ENCODE measurements at regions not wholly inside any gene's neighbourhood (a gene's known extent, or its start where the extent isn't known, plus 50 kb on each side); places are given as distances from the start of the nearest gene placed in this dataset.

DNA sequence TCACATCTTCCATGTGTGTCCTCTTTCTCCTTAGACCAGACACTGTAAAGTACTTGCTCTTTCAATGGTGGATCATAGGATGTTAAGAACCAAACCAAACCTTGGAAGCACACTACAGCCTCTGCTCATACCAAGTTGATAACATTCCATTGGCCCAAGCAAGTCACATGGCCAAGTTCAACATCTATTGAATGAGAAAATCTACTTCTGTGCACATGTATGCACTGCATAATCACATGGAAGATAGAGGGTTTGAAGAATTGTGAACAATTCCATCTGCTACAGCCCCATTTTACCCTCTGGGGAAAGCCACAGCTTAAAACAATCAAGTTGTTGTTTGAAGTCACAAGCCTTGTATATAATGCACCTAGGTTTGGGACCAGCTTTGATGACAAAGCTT is 68.2 kb downstream of the MFAP3 start:
- Histone ChIP-seq H3K4me3 (ENCODE audit: low read depth, low read length) (no peak overlapping the region), H3K4me1 (ENCODE audit: control insufficient read depth, insufficient read depth, low read length) (no peaks in the 10 kb centered on the region), H3K36me3 (ENCODE audit: control insufficient read depth in 2 of 2, insufficient read depth in 1 of 2, low read length in 2 of 2) (no peaks in the 10 kb centered on the region), H3K9me3 (ENCODE audit: control insufficient read depth, insufficient read depth, low read depth, low read length) (no peaks in the 10 kb centered on the region), H3K27ac (ENCODE audit: extremely low read depth, low read depth, low read length) (no peak overlapping the region)
- ChIA-PET CTCF (no interaction called here), POLR2A (no interaction called here)
- TF ChIP-seq ZNF529 (tag by site-specific recombination; IDR thresholded peaks at IDR 0.05; ENCODE audit: insufficient replicate concordance), result no peak
- TF ChIP-seq KLF10 (tag by site-specific recombination; IDR thresholded peaks at IDR 0.05), result no peak
- no peak for TF ChIP-seq ZNF610 (tag by site-specific recombination; IDR thresholded peaks at IDR 0.05; ENCODE audit: borderline replicate concordance)
- TF ChIP-seq ZNF341 (tag by site-specific recombination; IDR thresholded peaks at IDR 0.05; ENCODE audit: low read depth), result no peak
- no peak for TF ChIP-seq ZFP69B (tag by site-specific recombination; IDR thresholded peaks at IDR 0.05)

DNA sequence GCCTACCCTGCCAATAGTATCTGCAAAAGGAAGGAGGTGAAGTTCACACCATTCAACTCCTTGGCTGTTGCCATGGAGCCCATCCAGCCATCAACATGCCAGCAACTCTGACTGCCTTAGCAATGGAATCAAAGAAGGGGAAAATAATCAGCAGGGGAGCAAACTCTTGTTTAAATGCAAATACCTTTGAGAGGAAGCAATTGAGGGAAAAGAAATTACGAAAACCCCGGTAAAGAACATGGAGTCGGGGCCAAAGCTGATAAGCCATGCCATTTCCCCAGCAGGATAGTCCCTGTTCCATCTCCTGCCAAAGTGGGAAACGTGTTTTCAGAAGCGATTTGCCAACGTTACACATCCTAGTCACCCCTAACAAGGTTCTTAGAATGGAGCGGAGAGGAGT is 69.0 kb downstream of the MFAP3 start:
- TF ChIP-seq ZFHX2 (tag by site-specific recombination; conservative IDR thresholded peaks at IDR 0.05) (no peak), ZFP69B (tag by site-specific recombination; IDR thresholded peaks at IDR 0.05) (no peak), ZNF132 (tag by site-specific recombination; IDR thresholded peaks at IDR 0.05; ENCODE audit: borderline replicate concordance) (no peak), IKZF3 (tag by site-specific recombination; IDR thresholded peaks at IDR 0.05) (no peak), KLF1 (tag by site-specific recombination; IDR thresholded peaks at IDR 0.05) (no peak), SP3 (tag by site-specific recombination; IDR thresholded peaks at IDR 0.05) (no peak)
- TF ChIP-seq, protein P1, sequence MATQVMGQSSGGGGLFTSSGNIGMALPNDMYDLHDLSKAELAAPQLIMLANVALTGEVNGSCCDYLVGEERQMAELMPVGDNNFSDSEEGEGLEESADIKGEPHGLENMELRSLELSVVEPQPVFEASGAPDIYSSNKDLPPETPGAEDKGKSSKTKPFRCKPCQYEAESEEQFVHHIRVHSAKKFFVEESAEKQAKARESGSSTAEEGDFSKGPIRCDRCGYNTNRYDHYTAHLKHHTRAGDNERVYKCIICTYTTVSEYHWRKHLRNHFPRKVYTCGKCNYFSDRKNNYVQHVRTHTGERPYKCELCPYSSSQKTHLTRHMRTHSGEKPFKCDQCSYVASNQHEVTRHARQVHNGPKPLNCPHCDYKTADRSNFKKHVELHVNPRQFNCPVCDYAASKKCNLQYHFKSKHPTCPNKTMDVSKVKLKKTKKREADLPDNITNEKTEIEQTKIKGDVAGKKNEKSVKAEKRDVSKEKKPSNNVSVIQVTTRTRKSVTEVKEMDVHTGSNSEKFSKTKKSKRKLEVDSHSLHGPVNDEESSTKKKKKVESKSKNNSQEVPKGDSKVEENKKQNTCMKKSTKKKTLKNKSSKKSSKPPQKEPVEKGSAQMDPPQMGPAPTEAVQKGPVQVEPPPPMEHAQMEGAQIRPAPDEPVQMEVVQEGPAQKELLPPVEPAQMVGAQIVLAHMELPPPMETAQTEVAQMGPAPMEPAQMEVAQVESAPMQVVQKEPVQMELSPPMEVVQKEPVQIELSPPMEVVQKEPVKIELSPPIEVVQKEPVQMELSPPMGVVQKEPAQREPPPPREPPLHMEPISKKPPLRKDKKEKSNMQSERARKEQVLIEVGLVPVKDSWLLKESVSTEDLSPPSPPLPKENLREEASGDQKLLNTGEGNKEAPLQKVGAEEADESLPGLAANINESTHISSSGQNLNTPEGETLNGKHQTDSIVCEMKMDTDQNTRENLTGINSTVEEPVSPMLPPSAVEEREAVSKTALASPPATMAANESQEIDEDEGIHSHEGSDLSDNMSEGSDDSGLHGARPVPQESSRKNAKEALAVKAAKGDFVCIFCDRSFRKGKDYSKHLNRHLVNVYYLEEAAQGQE (tag by site-specific recombination; IDR thresholded peaks at IDR 0.05), result no peak
- TF ChIP-seq, protein P2, sequence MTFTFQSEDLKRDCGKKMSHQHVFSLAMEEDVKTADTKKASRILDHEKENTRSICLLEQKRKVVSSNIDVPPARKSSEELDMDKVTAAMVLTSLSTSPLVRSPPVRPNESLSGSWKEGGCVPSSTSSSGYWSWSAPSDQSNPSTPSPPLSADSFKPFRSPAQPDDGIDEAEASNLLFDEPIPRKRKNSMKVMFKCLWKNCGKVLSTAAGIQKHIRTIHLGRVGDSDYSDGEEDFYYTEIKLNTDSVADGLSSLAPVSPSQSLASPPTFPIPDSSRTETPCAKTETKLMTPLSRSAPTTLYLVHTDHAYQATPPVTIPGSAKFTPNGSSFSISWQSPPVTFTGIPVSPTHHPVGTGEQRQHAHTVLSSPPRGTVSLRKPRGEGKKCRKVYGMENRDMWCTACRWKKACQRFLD (tag by site-specific recombination; IDR thresholded peaks at IDR 0.05), result no peak
- TF ChIP-seq, protein P3, sequence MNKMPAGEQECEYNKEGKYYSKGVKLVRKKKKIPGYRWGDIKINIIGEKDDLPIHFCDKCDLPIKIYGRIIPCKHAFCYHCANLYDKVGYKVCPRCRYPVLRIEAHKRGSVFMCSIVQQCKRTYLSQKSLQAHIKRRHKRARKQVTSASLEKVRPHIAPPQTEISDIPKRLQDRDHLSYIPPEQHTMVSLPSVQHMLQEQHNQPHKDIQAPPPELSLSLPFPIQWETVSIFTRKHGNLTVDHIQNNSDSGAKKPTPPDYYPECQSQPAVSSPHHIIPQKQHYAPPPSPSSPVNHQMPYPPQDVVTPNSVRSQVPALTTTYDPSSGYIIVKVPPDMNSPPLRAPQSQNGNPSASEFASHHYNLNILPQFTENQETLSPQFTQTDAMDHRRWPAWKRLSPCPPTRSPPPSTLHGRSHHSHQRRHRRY (tag by site-specific recombination; IDR thresholded peaks at IDR 0.05), result no peak
- CTCF ChIA-PET, result interaction anchor here (0.5 kb wide), 1 partner anchor 1622 kb away, joined by 4 read pairs; no protein-coding TSS in a partner anchor

DNA sequence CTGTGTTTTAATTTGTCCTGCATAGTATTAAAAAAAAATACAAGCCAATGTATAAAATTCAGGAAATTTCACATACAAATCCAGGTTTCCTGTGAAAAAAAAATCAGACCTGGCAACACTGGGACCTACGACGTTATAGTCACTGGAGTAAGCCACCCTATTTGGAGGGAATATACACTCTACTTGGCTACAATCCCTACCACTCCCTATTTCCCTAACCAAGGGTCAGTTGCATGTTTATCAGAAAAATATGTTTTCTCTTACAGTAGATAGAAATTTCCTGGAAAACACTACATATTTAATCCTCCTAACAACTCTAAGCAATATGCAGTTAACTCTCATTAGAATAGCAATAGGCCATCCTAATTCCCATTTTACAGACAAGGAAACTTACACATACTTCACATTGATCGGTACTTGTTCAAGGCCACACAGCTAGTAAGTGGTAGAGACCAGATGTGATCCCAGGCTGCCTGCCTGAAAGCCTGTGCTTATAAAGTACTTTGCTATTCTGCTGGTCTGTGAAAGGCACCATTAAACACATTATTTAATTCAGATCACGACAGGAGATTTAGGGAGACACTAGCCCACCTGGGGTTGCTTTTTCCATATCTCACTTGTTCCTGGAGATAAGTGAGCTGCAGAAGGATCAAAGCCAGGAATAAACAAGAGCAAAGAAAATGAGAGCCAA is 70.8 kb downstream of the MFAP3 start:
- no peak overlapping the region for H3K4me3 ChIP-seq (ENCODE audit: low read depth, low read length)
- ChIA-PET CTCF (interaction anchor here (0.7 kb wide), 1 partner anchor 93 kb away, joined by 3 read pairs; no protein-coding TSS in a partner anchor), POLR2A (interaction anchor here (1.4 kb wide), 1 partner anchor 81 kb away, joined by 4 read pairs; the partner anchor contains the start of gene GALNT10)
- H3K9me3 ChIP-seq (ENCODE audit: control insufficient read depth, insufficient read depth, low read depth, low read length), result no peaks in the 10 kb centered on the region
- no peaks in the 10 kb centered on the region for H3K4me1 ChIP-seq (ENCODE audit: control insufficient read depth, insufficient read depth, low read length)
- no peak overlapping the region for H3K27ac ChIP-seq (ENCODE audit: extremely low read depth, low read depth, low read length)
- H3K36me3 ChIP-seq (ENCODE audit: control insufficient read depth in 2 of 2, insufficient read depth in 1 of 2, low read length in 2 of 2), result no peaks in the 10 kb centered on the region
- no peak for TF ChIP-seq ZNF140 (tag by site-specific recombination; IDR thresholded peaks at IDR 0.05)
- no peak for TF ChIP-seq ZNF274 (IDR thresholded peaks at IDR 0.05; ENCODE audit: low read length)
- TF ChIP-seq ZNF274 (tag by site-specific recombination; IDR thresholded peaks at IDR 0.05; ENCODE audit: borderline replicate concordance), result no peak
- no peak for TF ChIP-seq OSR2 (tag by site-specific recombination; IDR thresholded peaks at IDR 0.05)
- TF ChIP-seq, protein P4, sequence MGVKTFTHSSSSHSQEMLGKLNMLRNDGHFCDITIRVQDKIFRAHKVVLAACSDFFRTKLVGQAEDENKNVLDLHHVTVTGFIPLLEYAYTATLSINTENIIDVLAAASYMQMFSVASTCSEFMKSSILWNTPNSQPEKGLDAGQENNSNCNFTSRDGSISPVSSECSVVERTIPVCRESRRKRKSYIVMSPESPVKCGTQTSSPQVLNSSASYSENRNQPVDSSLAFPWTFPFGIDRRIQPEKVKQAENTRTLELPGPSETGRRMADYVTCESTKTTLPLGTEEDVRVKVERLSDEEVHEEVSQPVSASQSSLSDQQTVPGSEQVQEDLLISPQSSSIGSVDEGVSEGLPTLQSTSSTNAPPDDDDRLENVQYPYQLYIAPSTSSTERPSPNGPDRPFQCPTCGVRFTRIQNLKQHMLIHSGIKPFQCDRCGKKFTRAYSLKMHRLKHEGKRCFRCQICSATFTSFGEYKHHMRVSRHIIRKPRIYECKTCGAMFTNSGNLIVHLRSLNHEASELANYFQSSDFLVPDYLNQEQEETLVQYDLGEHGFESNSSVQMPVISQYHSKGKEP (tag by site-specific recombination; IDR thresholded peaks at IDR 0.05), result no peak
- TF ChIP-seq ZBTB7A (tag by site-specific recombination; IDR thresholded peaks at IDR 0.05; ENCODE audit: low read depth), result no peak
- no peak for TF ChIP-seq ZBTB17 (tag by site-specific recombination; IDR thresholded peaks at IDR 0.05)

More for the DNA sequence above, 69.0 kb downstream of the MFAP3 start:
- Histone ChIP-seq H3K9me3 (ENCODE audit: control insufficient read depth, insufficient read depth, low read depth, low read length) (no peaks in the 10 kb centered on the region), H3K27ac (ENCODE audit: extremely low read depth, low read depth, low read length) (no peak overlapping the region), H3K36me3 (ENCODE audit: control insufficient read depth in 2 of 2, insufficient read depth in 1 of 2, low read length in 2 of 2) (no peaks in the 10 kb centered on the region), H3K4me1 (ENCODE audit: control insufficient read depth, insufficient read depth, low read length) (no peaks in the 10 kb centered on the region), H3K4me3 (ENCODE audit: low read depth, low read length) (no peak overlapping the region)
- POLR2A ChIA-PET, result no interaction called here

Data from HEK293 (cell line).